ENCODE measurements at regions not wholly inside any gene's neighbourhood (a gene's known extent, or its start where the extent isn't known, plus 50 kb on each side); places are given as distances from the start of the nearest gene placed in this dataset.

DNA sequence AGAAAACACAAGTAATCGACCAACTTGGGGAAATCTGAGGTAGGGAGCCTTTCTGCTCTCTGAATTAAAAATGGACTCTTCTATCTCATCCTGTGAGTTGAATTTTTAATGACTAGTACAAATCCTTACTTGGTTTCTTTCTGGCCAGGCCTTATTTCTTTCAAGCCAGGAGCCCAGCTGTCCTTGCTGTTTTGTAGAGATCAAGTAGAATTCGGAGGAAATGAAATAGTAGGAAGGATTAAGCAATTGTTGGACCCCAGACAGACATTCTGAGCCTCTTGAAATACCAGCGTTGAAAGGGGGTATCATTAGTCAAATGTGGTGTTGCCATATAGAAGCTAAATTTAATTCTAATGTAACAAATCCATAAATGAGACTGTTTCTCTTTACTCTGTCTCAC lies 53.7 kb upstream of the SMIM15 start:
- WGBS: 77% methylated on average over 3 of the region's 3 CpGs
- Histone ChIP-seq H3K4me3 (no peak overlapping the region), H3K4me1 (replicated peaks) (no peaks in the 10 kb centered on the region), H3K27ac (no peak overlapping the region), H3K9me3 (no peaks in the 10 kb centered on the region), H3K27me3 (replicated peaks; ENCODE audit: insufficient read depth) (no peaks in the 10 kb centered on the region), H3K36me3 (no peaks in the 10 kb centered on the region)
- intact Hi-C loops (cut with DNase I): no loop called here
- DNase-seq (ENCODE audit: low spot score): no peak
- no peak for TF ChIP-seq CTCF (IDR thresholded peaks at IDR 0.05)
- TF ChIP-seq POLR2AphosphoS5 (IDR thresholded peaks at IDR 0.05): no peak
- no peak for TF ChIP-seq POLR2A (IDR thresholded peaks at IDR 0.05)

DNA sequence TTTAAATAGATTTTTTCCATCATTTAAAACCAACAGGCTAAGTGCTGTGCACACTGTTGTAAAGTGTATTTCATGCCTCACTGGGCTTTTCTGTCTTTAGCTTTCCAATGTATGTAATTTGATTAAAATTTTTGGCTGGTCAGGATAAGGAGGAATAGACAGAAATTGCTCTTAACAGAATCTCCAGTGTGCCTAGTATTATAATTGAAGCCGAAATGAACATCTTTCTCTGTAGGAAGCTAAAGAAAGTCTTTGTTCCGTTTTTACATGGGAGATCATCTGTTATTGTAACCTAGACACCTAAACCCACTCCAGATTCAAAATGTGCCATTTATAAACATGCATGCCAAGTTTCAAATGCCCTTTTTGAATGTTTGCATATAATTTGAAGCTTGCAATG lies 54.5 kb upstream of the SMIM15 start:
- intact Hi-C loops (cut with DNase I): no loop called here
- DNase-seq (ENCODE audit: low spot score): no peak
- Histone ChIP-seq H3K4me1 (replicated peaks) (no peaks in the 10 kb centered on the region), H3K27me3 (replicated peaks; ENCODE audit: insufficient read depth) (no peaks in the 10 kb centered on the region), H3K9me3 (no peaks in the 10 kb centered on the region), H3K4me3 (no peak overlapping the region), H3K36me3 (no peaks in the 10 kb centered on the region), H3K27ac (no peak overlapping the region)
- no peak for TF ChIP-seq POLR2A (IDR thresholded peaks at IDR 0.05)
- TF ChIP-seq CTCF (IDR thresholded peaks at IDR 0.05): no peak
- TF ChIP-seq POLR2AphosphoS5 (IDR thresholded peaks at IDR 0.05): no peak
- 84% methylated on average over 2 of the region's 2 CpGs for WGBS

GRCh38 chr5:61217214-61217613 lies 54.9 kb upstream of the SMIM15 start:
- 74% methylated on average over 3 of the region's 3 CpGs for WGBS
- no peaks in the 10 kb centered on the region for H3K9me3 ChIP-seq
- no peak overlapping the region for H3K4me3 ChIP-seq

GRCh38 chr5:61228229-61228628 lies 66.0 kb upstream of the SMIM15 start:
- Histone ChIP-seq H3K27ac (no peak overlapping the region), H3K4me1 (replicated peaks) (no peaks in the 10 kb centered on the region), H3K36me3 (no peaks in the 10 kb centered on the region), H3K4me3 (no peak overlapping the region), H3K9me3 (no peaks in the 10 kb centered on the region), H3K27me3 (replicated peaks; ENCODE audit: insufficient read depth) (no peaks in the 10 kb centered on the region)
- intact Hi-C loops (cut with DNase I): no loop called here
- WGBS: 74% methylated on average over 6 of the region's 6 CpGs
- TF ChIP-seq CTCF (IDR thresholded peaks at IDR 0.05) (no peak), POLR2AphosphoS5 (IDR thresholded peaks at IDR 0.05) (no peak), POLR2A (IDR thresholded peaks at IDR 0.05) (no peak)
- DNase-seq (ENCODE audit: low spot score): no peak

More at GRCh38 chr5:61217214-61217613, 54.9 kb upstream of the SMIM15 start:
- Histone ChIP-seq H3K4me1 (replicated peaks) (no peaks in the 10 kb centered on the region), H3K36me3 (no peaks in the 10 kb centered on the region), H3K27me3 (replicated peaks; ENCODE audit: insufficient read depth) (no peaks in the 10 kb centered on the region), H3K27ac (no peak overlapping the region)
- intact Hi-C loops (cut with DNase I): no loop called here
- DNase-seq (ENCODE audit: low spot score): no peak
- TF ChIP-seq POLR2A (IDR thresholded peaks at IDR 0.05) (no peak), POLR2AphosphoS5 (IDR thresholded peaks at IDR 0.05) (no peak), CTCF (IDR thresholded peaks at IDR 0.05) (no peak)

GRCh38 chr5:61228691-61229280 lies 66.5 kb upstream of the SMIM15 start:
- 71% methylated on average over 12 of the region's 12 CpGs for WGBS

More at GRCh38 chr5:61228691-61229280, 66.5 kb upstream of the SMIM15 start:
- H3K27me3 ChIP-seq (replicated peaks; ENCODE audit: insufficient read depth): no peaks in the 10 kb centered on the region
- no peak for TF ChIP-seq POLR2AphosphoS5 (IDR thresholded peaks at IDR 0.05)
- TF ChIP-seq CTCF (IDR thresholded peaks at IDR 0.05): no peak
- TF ChIP-seq POLR2A (IDR thresholded peaks at IDR 0.05): no peak
- intact Hi-C loops (cut with DNase I): no loop called here
- no peaks in the 10 kb centered on the region for H3K36me3 ChIP-seq
- H3K9me3 ChIP-seq: no peaks in the 10 kb centered on the region
- no peak overlapping the region for H3K27ac ChIP-seq
- no peaks in the 10 kb centered on the region for H3K4me1 ChIP-seq (replicated peaks)
- DNase-seq (ENCODE audit: low spot score): peak; percentile 8
- no peak overlapping the region for H3K4me3 ChIP-seq

Measured in prostate gland (tissue), 2 donors.